HG02840 (cell line): ENCODE measurements at regions not wholly inside any gene's neighbourhood (a gene's known extent, or its start where the extent isn't known, plus 50 kb on each side); places are given as distances from the start of the nearest gene placed in this dataset.
"Not testable (repeated sequence)": the region's sequence is repeated elsewhere in the genome, so short reads cannot be mapped to it uniquely, and the experiment has no call there.

Experiments
- ATAC-seq: cut with Tn5 transposase; IDR thresholded peaks from one replicate; pipeline ENCODE4 v1.9.1; 2021; ENCODE audit warnings: mild to moderate bottlenecking, moderate library complexity, moderate number of reproducible peaks; ENCODE audit not compliant: unreplicated experiment, low FRiP score

DNA sequence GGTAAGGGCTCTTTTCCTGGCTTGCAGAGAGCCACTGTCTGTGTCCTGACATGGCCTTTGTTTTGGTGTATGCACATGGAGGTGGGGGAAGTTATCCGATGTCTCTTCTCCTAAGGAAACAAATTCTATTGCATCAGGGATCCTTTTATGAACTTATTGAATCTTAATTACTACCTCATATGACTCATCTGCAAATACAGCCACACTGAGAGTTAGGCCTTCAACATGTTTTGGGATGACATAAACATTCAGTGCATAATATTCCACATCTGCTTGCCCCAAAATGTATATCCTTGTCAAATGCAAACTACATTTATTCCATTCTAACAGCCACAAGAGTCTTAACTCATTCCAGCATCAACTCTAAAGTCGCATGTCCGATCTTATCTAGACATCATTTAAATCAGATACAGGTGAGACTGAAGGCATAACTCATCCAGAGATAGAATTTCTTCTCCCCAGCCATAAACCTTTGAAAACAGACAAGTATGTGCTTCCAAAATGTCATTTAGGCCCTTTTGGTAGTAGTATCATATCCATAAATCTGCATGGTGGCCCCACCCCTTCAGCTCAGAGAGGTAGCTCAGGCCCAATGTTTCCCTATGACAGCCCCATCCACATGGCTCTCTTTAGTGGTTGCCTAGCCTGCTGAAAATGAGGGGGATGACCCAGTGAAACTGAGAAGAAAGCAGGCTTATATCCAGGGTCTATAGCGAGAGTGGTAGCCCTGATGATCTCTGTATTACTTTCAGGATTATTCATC is 289.5 kb upstream of the ALCAM start:
- no peak for ATAC-seq

DNA sequence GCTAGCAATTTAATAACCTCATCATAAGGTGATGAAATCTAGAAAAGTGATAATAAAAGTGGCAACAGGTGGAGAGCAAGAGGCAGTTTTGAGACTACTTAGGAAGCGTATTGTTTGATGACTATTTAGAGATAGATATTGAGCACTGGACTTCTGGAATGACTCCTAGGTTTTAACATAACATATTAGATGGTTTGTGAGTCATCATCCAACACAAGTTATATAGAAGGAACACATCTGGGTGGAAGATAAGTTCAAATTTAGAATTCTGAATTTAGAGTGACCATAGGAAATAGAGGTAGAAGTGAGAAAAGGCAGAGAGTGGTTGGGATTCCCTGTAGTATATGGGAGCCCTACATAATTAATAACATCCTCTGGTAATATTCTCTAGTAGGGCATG is 282.8 kb upstream of the ALCAM start:
- no peak for ATAC-seq

GRCh38 chr3:105085506-105085905 is 281.2 kb upstream of the ALCAM start:
- no peak for ATAC-seq

DNA sequence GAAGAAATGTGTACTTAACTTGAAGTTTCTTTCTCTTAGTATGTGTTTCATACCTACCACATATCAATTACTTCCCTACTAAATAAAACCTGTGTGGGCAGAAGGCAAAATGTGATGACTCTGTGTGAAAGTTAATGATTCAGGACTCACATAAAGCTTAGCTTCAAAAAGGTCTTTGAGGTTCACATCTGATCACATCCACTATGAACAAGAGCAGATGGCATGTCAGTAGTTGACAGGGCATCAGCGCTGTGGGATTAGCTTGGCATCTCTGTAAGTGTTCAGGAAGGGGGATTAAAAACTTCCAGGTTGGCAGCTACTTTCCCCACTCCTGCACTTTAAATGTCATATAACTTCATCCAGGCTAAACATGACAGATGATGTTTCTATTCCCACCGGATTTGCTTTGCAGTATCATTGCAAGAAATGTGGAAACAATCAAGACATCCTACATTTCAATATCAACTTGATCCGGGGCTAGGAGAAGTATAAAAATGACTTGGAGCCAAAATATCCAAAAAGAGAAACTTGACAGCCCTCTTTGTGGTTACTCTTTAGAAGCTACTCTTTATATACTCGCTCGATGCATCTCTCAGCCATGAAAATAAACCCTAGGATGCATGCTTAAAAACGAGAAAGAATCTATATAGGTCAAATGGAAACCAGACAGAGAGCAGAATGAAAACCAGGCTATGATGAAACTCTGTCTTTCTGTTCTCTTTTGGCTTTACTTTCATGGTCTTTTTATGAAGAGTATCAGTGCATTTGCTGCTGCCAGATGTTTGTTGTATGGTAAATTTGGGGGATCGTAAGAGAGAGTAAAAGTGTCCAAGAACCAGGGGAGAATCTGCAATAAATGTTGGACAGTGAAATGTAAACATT is 273.1 kb upstream of the ALCAM start:
- ATAC-seq, result no peak

- ATAC-seq, result no peak
These were observed 272.1 kb upstream of the ALCAM start for GRCh38 chr3:105094588-105094987.

GRCh38 chr3:105096071-105096470 is 270.6 kb upstream of the ALCAM start:
- ATAC-seq, result no peak

GRCh38 chr3:105101603-105102002 is 265.1 kb upstream of the ALCAM start:
- ATAC-seq, result no peak

DNA sequence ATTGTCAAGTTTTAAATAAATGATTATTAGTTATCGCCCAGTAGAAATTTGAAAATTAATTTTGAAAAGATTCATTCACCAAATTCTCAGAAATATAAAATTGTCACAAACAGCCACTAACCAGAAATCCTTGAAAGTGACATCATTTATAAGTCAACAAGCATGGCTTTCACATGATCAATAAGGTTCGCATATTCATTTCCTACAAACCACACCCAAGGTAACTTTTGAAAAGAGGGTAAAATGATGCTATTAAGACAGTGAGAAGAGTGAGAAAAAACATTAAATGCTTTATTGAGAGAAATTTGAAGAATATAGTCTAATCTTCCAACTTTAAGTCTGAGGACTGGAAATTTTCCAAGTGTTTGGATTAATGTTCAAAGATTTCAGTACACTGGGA is 263.6 kb upstream of the ALCAM start:
- no peak for ATAC-seq

- ATAC-seq, result no peak
These were observed 257.9 kb upstream of the ALCAM start for GRCh38 chr3:105108823-105109222.

DNA sequence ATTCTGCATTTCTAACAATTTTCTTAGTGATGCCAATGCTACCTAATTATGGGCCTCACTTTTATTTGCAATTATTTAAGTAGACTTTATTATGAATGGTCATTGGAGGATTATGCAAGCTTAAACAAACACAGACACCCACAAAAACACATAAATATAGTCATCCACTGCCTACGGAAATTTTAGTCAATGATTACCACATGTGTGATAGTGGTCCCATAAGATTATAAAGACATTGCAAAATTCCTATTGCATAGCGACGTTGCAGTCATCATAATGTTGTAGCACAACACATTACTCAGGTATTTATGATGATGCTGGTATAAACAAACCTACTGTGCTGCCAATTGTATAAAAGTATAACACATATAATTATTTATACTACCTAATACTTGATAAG is 247.8 kb upstream of the ALCAM start:
- ATAC-seq, result no peak

DNA sequence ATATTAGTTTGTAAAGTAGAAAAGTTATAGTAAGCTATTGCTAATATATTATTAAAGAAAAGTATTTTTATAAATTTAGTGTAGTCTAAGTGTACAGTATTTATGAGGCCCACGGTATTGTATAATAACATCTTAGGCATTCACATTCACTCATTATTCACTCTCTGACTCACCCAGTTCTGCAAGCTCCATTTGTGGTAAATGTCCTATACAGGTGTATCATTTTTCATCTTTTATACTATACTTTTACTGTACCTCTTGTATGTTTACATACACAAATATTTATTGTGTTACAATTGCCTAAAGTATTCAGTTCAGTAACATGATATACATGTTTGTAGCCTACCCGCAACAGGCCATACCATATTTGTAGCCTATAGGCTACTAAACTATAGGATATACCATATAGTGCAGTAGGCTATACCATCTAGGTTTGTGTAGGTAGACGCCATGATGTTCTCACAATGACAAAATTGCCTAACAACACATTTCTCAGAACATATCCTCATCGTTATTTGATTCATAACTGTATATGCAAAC is 246.8 kb upstream of the ALCAM start:
- no peak for ATAC-seq

DNA sequence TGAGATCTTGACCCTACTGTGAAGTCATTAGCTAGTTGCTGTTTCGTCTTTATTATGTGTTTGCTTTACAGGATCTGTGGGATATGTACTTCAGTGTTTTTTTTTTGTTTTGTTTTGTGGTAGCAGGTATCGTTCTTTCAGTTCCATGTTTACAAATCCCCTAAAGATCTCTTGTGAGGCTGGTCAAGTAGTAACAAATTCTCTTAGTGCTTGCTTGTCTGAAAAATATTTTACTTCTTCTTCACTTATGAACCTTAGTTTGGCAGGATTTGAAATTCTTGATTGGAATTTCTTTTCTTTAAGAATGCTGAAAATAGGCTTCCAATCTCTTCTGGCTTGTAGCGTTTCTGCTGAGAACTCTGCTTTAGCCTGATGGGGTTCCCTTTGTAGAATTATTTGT is 235.8 kb upstream of the ALCAM start:
- ATAC-seq, result no peak

DNA sequence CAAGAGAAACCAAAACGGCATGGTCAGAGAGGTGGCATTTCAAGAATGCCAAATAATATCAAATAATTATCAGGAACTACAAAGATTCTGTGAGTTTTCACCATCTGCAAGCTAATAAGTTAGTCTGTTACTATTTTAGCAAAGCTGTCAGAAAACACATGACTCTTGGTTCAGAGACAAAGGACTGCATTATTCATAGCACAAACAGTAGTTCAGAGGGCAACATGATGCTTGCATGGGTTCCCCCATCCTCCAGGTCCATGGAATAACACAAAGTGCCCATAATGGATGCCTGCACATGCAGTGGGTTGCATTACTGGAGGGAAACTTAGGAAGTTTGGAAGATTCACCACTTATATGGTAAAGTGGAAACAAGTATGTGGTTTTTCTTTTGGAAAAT is 228.8 kb upstream of the ALCAM start:
- no peak for ATAC-seq

DNA sequence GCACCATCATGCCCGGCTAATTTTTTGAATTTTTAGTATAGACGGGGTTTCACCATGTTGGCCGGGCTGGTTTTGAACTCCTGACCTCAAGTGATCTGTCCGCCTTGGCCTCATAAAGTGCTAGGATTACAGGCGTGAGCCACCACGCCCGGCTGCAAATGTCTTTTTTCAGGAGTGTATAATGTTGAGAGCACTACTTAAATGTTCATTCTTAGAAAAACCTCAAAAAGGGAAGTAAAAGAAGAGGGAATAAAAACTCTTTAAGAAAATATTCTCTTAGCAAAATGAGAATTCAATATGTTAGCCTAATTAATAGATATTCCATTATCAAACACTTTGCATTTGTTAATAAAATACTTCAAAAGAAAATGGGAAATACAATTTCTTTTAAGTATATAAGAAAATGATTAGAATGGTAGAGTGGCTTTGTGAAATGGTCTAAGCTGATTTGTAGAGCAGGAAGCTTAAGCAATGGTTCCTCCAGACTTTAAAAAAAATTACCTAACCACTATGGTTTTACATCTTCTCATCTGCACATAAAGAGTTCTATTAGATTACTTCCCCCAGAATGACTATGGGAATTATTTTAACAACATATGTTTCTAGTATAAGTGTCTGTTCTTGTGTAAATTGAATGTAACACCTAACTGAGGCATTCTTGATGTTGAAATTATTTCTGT is 226.7 kb upstream of the ALCAM start:
- no peak for ATAC-seq

DNA sequence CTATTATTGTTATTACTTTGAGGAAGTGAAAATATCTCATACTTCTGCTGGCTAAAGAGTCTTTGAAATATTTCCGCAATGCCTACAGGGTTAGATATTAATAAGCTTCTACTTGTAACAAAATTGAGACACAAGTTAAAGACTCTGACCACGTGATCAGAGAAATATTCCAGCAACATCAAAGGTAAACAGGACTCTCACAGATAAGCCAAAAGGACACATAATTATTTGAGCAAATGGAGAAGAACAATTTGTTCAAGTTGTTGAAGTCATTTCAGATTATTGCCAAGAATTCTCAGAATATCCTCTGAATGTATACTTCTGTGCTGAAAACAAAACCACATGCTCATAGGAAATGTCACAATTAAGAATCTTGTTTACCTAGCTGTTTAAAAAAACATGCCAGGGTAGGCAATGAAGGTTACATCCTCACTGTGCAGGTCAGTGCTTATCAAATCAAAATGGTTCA is 225.8 kb upstream of the ALCAM start:
- no peak for ATAC-seq

- no peak for ATAC-seq
These were observed 221.9 kb upstream of the ALCAM start for GRCh38 chr3:105144837-105145236.

- no peak for ATAC-seq
These were observed 221.2 kb upstream of the ALCAM start for GRCh38 chr3:105145511-105145910.

- ATAC-seq, result not testable (repeated sequence)
These were observed 217.5 kb upstream of the ALCAM start for GRCh38 chr3:105149197-105149596.

DNA sequence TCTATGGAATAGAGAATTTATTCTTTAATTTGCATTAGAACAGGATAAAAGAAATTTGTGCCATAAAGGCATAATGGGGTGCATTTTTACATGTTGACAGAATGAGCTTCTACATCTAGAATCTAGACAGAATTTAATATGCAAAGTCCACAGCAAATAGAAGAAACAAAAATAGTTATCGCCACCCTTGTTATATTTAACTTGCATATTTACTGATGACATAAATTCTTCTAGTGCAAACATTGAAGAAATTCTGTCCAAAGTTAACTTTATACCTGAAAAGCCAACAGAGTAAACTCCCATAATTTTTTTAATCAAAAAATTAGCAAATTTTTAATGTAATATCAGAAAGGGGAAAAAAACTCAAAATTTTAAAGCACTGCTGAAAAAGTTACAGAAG is 213.7 kb upstream of the ALCAM start:
- ATAC-seq, result no peak

GRCh38 chr3:105154692-105155091 is 212.0 kb upstream of the ALCAM start:
- ATAC-seq, result no peak
